A673 (cell line): ENCODE measurements at regions not wholly inside any gene's neighbourhood (a gene's known extent, or its start where the extent isn't known, plus 50 kb on each side); places are given as distances from the start of the nearest gene placed in this dataset.

Source experiments
- EZH2 ChIP-seq: fragments of 200-600 bp; sonication (generic); IDR thresholded peaks from 2 replicates; pipeline ENCODE4 v1.6.1; 2017; ENCODE audit warnings: borderline replicate concordance, low read depth, mild to moderate bottlenecking, mixed read lengths, antibody characterized with exemption, low read length; ENCODE audit not compliant: poor library complexity, severe bottlenecking
- TF ChIP-seq, protein P1 (sequence below): fragments of 300-800, 200-600 bp; sonication (generic); conservative IDR thresholded peaks from 2 replicates; pipeline ENCODE4 v1.5.1; 2017; ENCODE audit warnings: low read depth, mild to moderate bottlenecking, antibody characterized with exemption, low read length, moderate library complexity, mixed read lengths

DNA sequence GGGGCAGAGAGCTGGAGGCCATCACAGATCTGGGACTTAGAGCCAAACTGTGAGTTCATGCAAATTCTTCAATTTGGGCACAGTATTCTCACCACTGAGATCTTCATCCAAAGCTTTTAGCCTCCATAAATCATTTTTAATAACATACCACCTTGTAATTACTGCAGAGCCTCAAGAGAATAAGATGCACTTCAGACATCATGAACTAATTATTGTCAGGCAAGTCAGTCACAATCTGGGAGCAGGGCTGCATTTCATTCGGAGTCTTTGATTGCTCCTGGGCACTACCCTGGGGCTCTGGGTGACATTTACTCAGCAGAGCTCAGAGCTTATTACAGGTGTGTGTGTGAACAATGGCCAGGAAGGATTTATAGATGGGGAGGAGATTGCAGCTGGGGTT is 623.7 kb downstream of the PTPRU start:
- TF ChIP-seq, protein P1, sequence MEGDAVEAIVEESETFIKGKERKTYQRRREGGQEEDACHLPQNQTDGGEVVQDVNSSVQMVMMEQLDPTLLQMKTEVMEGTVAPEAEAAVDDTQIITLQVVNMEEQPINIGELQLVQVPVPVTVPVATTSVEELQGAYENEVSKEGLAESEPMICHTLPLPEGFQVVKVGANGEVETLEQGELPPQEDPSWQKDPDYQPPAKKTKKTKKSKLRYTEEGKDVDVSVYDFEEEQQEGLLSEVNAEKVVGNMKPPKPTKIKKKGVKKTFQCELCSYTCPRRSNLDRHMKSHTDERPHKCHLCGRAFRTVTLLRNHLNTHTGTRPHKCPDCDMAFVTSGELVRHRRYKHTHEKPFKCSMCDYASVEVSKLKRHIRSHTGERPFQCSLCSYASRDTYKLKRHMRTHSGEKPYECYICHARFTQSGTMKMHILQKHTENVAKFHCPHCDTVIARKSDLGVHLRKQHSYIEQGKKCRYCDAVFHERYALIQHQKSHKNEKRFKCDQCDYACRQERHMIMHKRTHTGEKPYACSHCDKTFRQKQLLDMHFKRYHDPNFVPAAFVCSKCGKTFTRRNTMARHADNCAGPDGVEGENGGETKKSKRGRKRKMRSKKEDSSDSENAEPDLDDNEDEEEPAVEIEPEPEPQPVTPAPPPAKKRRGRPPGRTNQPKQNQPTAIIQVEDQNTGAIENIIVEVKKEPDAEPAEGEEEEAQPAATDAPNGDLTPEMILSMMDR, result no peak
- TF ChIP-seq EZH2, result no peak
